ENCODE measurements at regions not wholly inside any gene's neighbourhood (a gene's known extent, or its start where the extent isn't known, plus 50 kb on each side); places are given as distances from the start of the nearest gene placed in this dataset.

- Histone ChIP-seq H3K4me3 (no peak overlapping the region), H3K9me2 (replicated peaks; ENCODE audit: insufficient read depth) (no peaks in the 10 kb centered on the region), H3K4me1 (ENCODE audit: insufficient read depth) (no peaks in the 10 kb centered on the region), H3K36me3 (replicated peaks; ENCODE audit: insufficient read depth, low read depth) (no peaks in the 10 kb centered on the region), H3K27me3 (no peaks in the 10 kb centered on the region), H4K20me1 (ENCODE audit: insufficient read depth, poor library complexity, severe bottlenecking) (no peaks in the 10 kb centered on the region), H3K27ac (no peak overlapping the region), H3K9me3 (ENCODE audit: low read depth) (no peaks in the 10 kb centered on the region), H3K79me2 (no peaks in the 10 kb centered on the region), H3K4me2 (no peak overlapping the region), H2AFZ (no peak overlapping the region)
- WGBS (ENCODE audit: low lambda C conversion rate, missing lambda C conversion rate) = 89% methylated on average over 2 of the region's 2 CpGs
- no peak for DNase-seq (ENCODE audit: low spot score)
- TF ChIP-seq, protein P1, sequence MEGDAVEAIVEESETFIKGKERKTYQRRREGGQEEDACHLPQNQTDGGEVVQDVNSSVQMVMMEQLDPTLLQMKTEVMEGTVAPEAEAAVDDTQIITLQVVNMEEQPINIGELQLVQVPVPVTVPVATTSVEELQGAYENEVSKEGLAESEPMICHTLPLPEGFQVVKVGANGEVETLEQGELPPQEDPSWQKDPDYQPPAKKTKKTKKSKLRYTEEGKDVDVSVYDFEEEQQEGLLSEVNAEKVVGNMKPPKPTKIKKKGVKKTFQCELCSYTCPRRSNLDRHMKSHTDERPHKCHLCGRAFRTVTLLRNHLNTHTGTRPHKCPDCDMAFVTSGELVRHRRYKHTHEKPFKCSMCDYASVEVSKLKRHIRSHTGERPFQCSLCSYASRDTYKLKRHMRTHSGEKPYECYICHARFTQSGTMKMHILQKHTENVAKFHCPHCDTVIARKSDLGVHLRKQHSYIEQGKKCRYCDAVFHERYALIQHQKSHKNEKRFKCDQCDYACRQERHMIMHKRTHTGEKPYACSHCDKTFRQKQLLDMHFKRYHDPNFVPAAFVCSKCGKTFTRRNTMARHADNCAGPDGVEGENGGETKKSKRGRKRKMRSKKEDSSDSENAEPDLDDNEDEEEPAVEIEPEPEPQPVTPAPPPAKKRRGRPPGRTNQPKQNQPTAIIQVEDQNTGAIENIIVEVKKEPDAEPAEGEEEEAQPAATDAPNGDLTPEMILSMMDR (IDR thresholded peaks at IDR 0.05; ENCODE audit: poor library complexity) = no peak
- no peak for TF ChIP-seq EZH2 (IDR thresholded peaks at IDR 0.05; ENCODE audit: borderline replicate concordance)
- TF ChIP-seq EZH2phosphoT487 (IDR thresholded peaks at IDR 0.05; ENCODE audit: low read depth, severe bottlenecking, unreplicated experiment) = no peak
Measured at GRCh38 chr3:106251160-106251892, 382.5 kb upstream of the CBLB start.

DNA sequence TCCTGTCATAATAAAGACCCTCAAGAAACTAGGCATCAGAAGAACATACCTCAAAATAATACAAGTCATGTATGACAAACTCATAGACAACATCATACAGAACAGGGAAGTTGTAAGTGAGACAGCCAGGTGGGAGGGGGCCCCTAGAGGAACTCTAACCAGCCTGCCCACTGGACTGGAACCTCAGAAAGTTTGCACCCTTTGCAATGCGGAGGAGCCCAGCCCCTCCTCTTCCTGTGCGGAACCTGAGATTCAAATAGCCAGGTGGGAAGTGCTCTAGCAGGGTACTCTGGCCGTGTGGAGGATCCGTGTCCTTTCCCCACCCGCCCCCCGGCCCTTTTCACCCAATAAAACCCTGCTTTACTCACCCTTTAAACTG lies 387.0 kb upstream of the CBLB start:
- 88% methylated on average over 6 of the region's 6 CpGs for WGBS (ENCODE audit: low lambda C conversion rate, missing lambda C conversion rate)
- Histone ChIP-seq H3K79me2 (no peaks in the 10 kb centered on the region), H3K4me1 (ENCODE audit: insufficient read depth) (no peaks in the 10 kb centered on the region), H3K4me2 (no peak overlapping the region), H4K20me1 (ENCODE audit: insufficient read depth, poor library complexity, severe bottlenecking) (no peaks in the 10 kb centered on the region), H3K9me3 (ENCODE audit: low read depth) (no peaks in the 10 kb centered on the region), H3K4me3 (no peak overlapping the region), H3K9me2 (replicated peaks; ENCODE audit: insufficient read depth) (no peaks in the 10 kb centered on the region), H2AFZ (no peak overlapping the region), H3K36me3 (replicated peaks; ENCODE audit: insufficient read depth, low read depth) (no peaks in the 10 kb centered on the region), H3K27ac (no peak overlapping the region), H3K27me3 (no peaks in the 10 kb centered on the region)
- DNase-seq (ENCODE audit: low spot score) = no peak
- TF ChIP-seq EZH2 (IDR thresholded peaks at IDR 0.05; ENCODE audit: borderline replicate concordance) (no peak), EZH2phosphoT487 (IDR thresholded peaks at IDR 0.05; ENCODE audit: low read depth, severe bottlenecking, unreplicated experiment) (no peak)
- TF ChIP-seq, protein P1 (IDR thresholded peaks at IDR 0.05; ENCODE audit: poor library complexity) = no peak

- Histone ChIP-seq H2AFZ (no peak overlapping the region), H3K9me3 (ENCODE audit: low read depth) (no peaks in the 10 kb centered on the region), H3K9me2 (replicated peaks; ENCODE audit: insufficient read depth) (no peaks in the 10 kb centered on the region), H3K79me2 (no peaks in the 10 kb centered on the region), H3K27ac (no peak overlapping the region), H3K4me2 (no peak overlapping the region), H4K20me1 (ENCODE audit: insufficient read depth, poor library complexity, severe bottlenecking) (no peaks in the 10 kb centered on the region), H3K4me1 (ENCODE audit: insufficient read depth) (no peaks in the 10 kb centered on the region), H3K27me3 (no peaks in the 10 kb centered on the region), H3K36me3 (replicated peaks; ENCODE audit: insufficient read depth, low read depth) (no peaks in the 10 kb centered on the region), H3K4me3 (no peak overlapping the region)
- TF ChIP-seq EZH2phosphoT487 (IDR thresholded peaks at IDR 0.05; ENCODE audit: low read depth, severe bottlenecking, unreplicated experiment) (no peak), EZH2 (IDR thresholded peaks at IDR 0.05; ENCODE audit: borderline replicate concordance) (no peak)
- TF ChIP-seq, protein P1 (IDR thresholded peaks at IDR 0.05; ENCODE audit: poor library complexity) = no peak
- no peak for DNase-seq (ENCODE audit: low spot score)
- WGBS (ENCODE audit: low lambda C conversion rate, missing lambda C conversion rate) = 87% methylated on average over 11 of the region's 11 CpGs
Measured at GRCh38 chr3:106256249-106256957, 387.6 kb upstream of the CBLB start.
